Activated CD8-positive, alpha-beta memory T cell treated with anti-CD3 and anti-CD28 coated beads, Interleukin-2, amount 10 ng/mL, durations not matched to agents 7 days and 5 days (primary cell): ENCODE measurements at regions not wholly inside any gene's neighbourhood (a gene's known extent, or its start where the extent isn't known, plus 50 kb on each side); places are given as distances from the start of the nearest gene placed in this dataset.

ENCODE experiments used
- ATAC-seq: fragments of 150-1000 bp; cut with Tn5 transposase; one replicate; pipeline ENCODE4 v1.10.0; 2021; ENCODE audit warnings: moderate library complexity
- CTCF ChIA-PET: fragments of 350-600 bp; sonication (Branson Sonifier 250); formaldehyde crosslinking; loops from one replicate; lab custom pipeline; 2021; ENCODE audit warnings: antibody characterized with exemption; lab: Charles Lee
- DNase-seq: peaks from one replicate; pipeline ENCODE4 v3.0.0-alpha.2; 2020
- H3K27ac Mint-ChIP-seq: one replicate; pipeline ENCODE4 v1.8.0; 2021; ENCODE audit warnings: mild to moderate bottlenecking, mixed read lengths
- H3K27me3 Mint-ChIP-seq: one replicate; pipeline ENCODE4 v1.8.0; 2021; ENCODE audit warnings: mixed read lengths
- H3K36me3 Mint-ChIP-seq: one replicate; pipeline ENCODE4 v1.8.0; 2021; ENCODE audit warnings: mild to moderate bottlenecking, mixed read lengths
- H3K4me1 Mint-ChIP-seq: one replicate; pipeline ENCODE4 v1.8.0; 2021; ENCODE audit warnings: mixed read lengths
- H3K4me3 Mint-ChIP-seq: one replicate; pipeline ENCODE4 v1.8.0; 2021; ENCODE audit warnings: mild to moderate bottlenecking, moderate library complexity, mixed read lengths
- H3K9me3 Mint-ChIP-seq: one replicate; pipeline ENCODE4 v1.8.0; 2022; ENCODE audit warnings: low read depth, mixed read lengths

- ATAC-seq (no peak), DNase-seq (no peak)
- H3K4me3 Mint-ChIP-seq = no peak overlapping the region
- no peak overlapping the region for H3K27ac Mint-ChIP-seq
- H3K27me3 Mint-ChIP-seq = no peaks in the 10 kb centered on the region
- peaks cover 12% of the 10 kb centered on the region for H3K36me3 Mint-ChIP-seq
- no peaks in the 10 kb centered on the region for H3K9me3 Mint-ChIP-seq
- CTCF ChIA-PET = no interaction called here
- peaks cover 8% of the 10 kb centered on the region for H3K4me1 Mint-ChIP-seq
Observed at GRCh38 chr2:7943446-7943845, 738.4 kb upstream of the ID2 start.

GRCh38 chr2:7945026-7945425 lies 736.8 kb upstream of the ID2 start:
- ATAC-seq (no peak), DNase-seq (no peak)
- Mint-ChIP-seq H3K4me3 (no peak overlapping the region), H3K27me3 (no peaks in the 10 kb centered on the region), H3K9me3 (no peaks in the 10 kb centered on the region), H3K27ac (no peak overlapping the region), H3K36me3 (peaks cover 7% of the 10 kb centered on the region), H3K4me1 (no peaks in the 10 kb centered on the region)
- CTCF ChIA-PET = no interaction called here

- no peak for DNase-seq
- H3K27ac Mint-ChIP-seq = no peak overlapping the region
- no peaks in the 10 kb centered on the region for H3K9me3 Mint-ChIP-seq
- H3K36me3 Mint-ChIP-seq = peaks cover 2% of the 10 kb centered on the region
- peaks cover 2% of the 10 kb centered on the region for H3K27me3 Mint-ChIP-seq
- CTCF ChIA-PET = interaction anchor here (1.0 kb wide), 1 partner anchor 9 kb away, joined by 3 read pairs; no protein-coding TSS in a partner anchor
- ATAC-seq = no peak
- H3K4me3 Mint-ChIP-seq = no peak overlapping the region
- no peaks in the 10 kb centered on the region for H3K4me1 Mint-ChIP-seq
Observed at GRCh38 chr2:7950035-7950612, 731.7 kb upstream of the ID2 start.

DNA sequence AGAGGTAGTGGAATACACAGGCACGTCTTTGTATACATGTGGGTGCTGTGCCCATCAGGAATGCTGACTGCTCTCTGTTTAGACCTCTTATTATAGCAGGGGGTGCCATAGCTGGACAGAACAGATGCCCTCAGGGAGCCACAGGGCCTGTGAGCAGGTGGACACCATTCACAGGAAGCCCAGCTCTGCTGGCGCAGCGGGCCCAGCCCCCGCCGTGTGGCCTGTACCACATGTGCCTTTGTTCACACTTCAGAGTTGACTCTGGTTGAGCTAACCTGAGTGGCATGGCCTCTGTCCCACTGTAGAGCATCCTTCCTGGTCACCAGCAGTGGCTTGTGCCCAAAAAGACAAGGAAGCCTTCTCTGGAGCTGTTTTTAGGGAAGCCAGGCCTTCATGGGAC lies 730.9 kb upstream of the ID2 start:
- Mint-ChIP-seq H3K9me3 (no peaks in the 10 kb centered on the region), H3K4me1 (no peaks in the 10 kb centered on the region), H3K4me3 (no peak overlapping the region), H3K27me3 (peaks cover 2% of the 10 kb centered on the region), H3K36me3 (no peaks in the 10 kb centered on the region), H3K27ac (no peak overlapping the region)
- DNase-seq (no peak), ATAC-seq (no peak)
- CTCF ChIA-PET = no interaction called here

GRCh38 chr2:7951490-7951889 lies 730.4 kb upstream of the ID2 start:
- ATAC-seq = no peak
- Mint-ChIP-seq H3K4me1 (no peaks in the 10 kb centered on the region), H3K9me3 (no peaks in the 10 kb centered on the region), H3K27me3 (peaks cover 2% of the 10 kb centered on the region), H3K27ac (no peak overlapping the region), H3K4me3 (no peak overlapping the region), H3K36me3 (no peaks in the 10 kb centered on the region)
- DNase-seq = no peak
- CTCF ChIA-PET = no interaction called here

DNA sequence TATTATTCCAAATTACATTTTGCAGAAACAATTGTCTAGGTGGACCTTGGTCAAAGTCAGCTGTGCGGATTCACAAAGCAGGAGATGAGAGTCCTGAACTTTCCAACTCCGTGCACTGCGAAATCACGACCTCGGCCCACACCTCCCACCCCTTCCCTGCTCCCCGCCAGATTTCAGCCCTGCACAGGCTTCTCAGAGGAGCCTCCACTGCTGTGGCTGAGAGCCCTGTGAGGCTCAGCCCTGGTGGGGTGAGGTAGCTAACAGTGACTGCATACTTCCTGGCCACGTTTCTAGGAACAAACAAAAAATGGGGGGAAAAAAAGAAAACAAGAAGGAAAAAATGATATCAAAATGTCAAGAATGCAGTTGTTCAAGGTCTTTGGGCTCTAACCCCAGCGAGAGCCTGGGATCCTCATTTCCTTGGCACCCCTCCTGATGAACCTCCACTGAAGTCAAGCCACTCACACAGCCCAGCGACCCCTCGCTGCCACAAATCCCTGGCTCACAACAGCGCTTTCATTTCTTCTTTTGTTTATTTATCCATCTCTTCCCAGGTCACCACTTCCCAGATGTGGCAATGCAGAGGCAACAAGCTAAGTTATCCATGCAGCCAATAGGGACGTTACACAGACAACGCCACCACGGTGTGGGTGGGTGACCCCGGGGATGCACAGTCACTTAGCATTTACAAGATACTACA lies 729.7 kb upstream of the ID2 start:
- DNase-seq = no peak
- Mint-ChIP-seq H3K4me1 (no peaks in the 10 kb centered on the region), H3K36me3 (no peaks in the 10 kb centered on the region), H3K4me3 (no peak overlapping the region), H3K9me3 (no peaks in the 10 kb centered on the region), H3K27me3 (peaks cover 2% of the 10 kb centered on the region), H3K27ac (no peak overlapping the region)
- ATAC-seq = no peak
- CTCF ChIA-PET = no interaction called here

- Mint-ChIP-seq H3K9me3 (no peaks in the 10 kb centered on the region), H3K4me3 (no peak overlapping the region), H3K27me3 (peaks cover 2% of the 10 kb centered on the region), H3K27ac (no peak overlapping the region), H3K4me1 (no peaks in the 10 kb centered on the region), H3K36me3 (no peaks in the 10 kb centered on the region)
- DNase-seq = no peak
- no peak for ATAC-seq
- CTCF ChIA-PET = no interaction called here
Observed at GRCh38 chr2:7953195-7953594, 728.7 kb upstream of the ID2 start.

DNA sequence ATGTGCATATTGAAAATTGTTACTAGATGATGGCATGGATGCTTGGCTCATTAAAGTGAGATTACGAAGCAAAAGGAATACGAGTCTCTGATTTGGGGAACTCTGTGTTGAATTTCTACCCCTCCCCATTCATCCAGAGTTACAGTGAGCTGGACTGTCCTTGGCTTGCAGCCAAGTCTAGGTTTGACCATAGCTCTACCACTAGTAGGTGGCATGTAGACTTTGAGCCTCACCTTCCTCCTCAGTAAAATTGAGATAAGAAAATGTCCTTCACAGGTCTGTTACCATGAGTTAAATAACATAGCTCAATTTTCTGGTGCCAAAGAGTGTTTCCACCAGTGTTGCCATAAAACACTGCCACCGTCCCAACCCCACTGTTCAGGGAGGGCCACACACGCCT lies 727.6 kb upstream of the ID2 start:
- CTCF ChIA-PET = interaction anchor here (0.9 kb wide), 1 partner anchor 17 kb away, joined by 3 read pairs; no protein-coding TSS in a partner anchor
- no peaks in the 10 kb centered on the region for H3K36me3 Mint-ChIP-seq
- no peaks in the 10 kb centered on the region for H3K9me3 Mint-ChIP-seq
- no peak overlapping the region for H3K27ac Mint-ChIP-seq
- H3K4me1 Mint-ChIP-seq = no peaks in the 10 kb centered on the region
- peaks cover 2% of the 10 kb centered on the region for H3K27me3 Mint-ChIP-seq
- ATAC-seq (no peak), DNase-seq (no peak)
- H3K4me3 Mint-ChIP-seq = no peak overlapping the region

DNA sequence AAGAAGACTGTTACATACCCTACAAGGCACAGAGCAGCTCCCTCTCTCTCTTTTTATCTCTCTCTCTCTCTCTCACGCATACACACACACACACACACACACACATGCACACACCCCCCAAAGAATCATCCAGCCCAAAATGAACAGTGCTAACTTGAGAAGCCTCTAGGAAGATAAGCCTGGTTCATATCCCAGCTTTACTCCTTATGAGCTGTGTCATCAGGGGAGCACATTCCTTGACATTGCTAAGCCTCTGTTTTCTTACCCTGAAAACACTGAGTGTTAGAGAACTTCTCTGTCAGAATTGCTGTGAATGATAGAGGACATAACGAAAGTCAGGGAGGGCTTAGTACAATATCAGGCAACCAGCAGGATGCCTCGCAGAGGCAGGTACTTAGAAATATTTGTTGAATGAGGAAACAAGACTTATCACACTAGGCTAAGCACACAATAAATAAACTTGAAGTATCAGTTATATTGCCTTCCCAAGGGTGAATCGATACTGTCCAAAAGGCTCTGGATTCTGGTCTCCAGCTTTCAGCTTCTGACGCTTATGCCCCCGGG lies 725.6 kb upstream of the ID2 start:
- Mint-ChIP-seq H3K4me1 (no peaks in the 10 kb centered on the region), H3K36me3 (no peaks in the 10 kb centered on the region), H3K4me3 (no peak overlapping the region), H3K9me3 (no peaks in the 10 kb centered on the region), H3K27ac (no peak overlapping the region), H3K27me3 (peaks cover 2% of the 10 kb centered on the region)
- ATAC-seq (no peak), DNase-seq (no peak)
- CTCF ChIA-PET = no interaction called here

DNA sequence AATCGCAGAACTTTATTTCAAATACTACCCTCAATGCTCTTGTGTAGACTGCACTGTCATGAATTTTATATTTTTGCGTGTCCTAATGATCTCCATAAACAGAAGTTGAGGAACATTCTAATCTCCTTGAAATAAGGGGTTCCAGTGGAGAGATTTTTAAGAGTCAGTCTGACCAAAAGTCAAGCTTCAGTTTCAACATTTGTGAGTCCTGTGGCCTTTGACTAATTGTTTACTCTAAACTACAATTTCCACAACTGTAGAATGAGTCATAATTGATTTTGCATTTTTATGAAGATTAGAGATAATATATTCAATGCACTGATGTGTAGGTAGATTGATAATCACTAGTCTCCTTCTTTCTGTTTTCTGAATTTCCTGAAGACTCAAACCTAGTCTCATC lies 720.3 kb upstream of the ID2 start:
- CTCF ChIA-PET = no interaction called here
- DNase-seq = no peak
- Mint-ChIP-seq H3K4me3 (no peak overlapping the region), H3K9me3 (no peaks in the 10 kb centered on the region), H3K27ac (no peak overlapping the region), H3K4me1 (peaks cover 7% of the 10 kb centered on the region), H3K36me3 (no peaks in the 10 kb centered on the region), H3K27me3 (no peaks in the 10 kb centered on the region)
- ATAC-seq = no peak

GRCh38 chr2:7962161-7962560 lies 719.7 kb upstream of the ID2 start:
- no peaks in the 10 kb centered on the region for H3K9me3 Mint-ChIP-seq
- no peak overlapping the region for H3K4me3 Mint-ChIP-seq
- CTCF ChIA-PET = no interaction called here
- H3K36me3 Mint-ChIP-seq = no peaks in the 10 kb centered on the region
- H3K27me3 Mint-ChIP-seq = no peaks in the 10 kb centered on the region
- DNase-seq (no peak), ATAC-seq (no peak)
- H3K4me1 Mint-ChIP-seq = peaks cover 7% of the 10 kb centered on the region
- H3K27ac Mint-ChIP-seq = no peak overlapping the region

- H3K36me3 Mint-ChIP-seq = no peaks in the 10 kb centered on the region
- ATAC-seq = no peak
- no peaks in the 10 kb centered on the region for H3K27me3 Mint-ChIP-seq
- no peak overlapping the region for H3K4me3 Mint-ChIP-seq
- H3K4me1 Mint-ChIP-seq = peaks cover 7% of the 10 kb centered on the region
- no peak overlapping the region for H3K27ac Mint-ChIP-seq
- no peak for DNase-seq
- CTCF ChIA-PET = no interaction called here
- no peaks in the 10 kb centered on the region for H3K9me3 Mint-ChIP-seq
Observed at GRCh38 chr2:7963787-7964186, 718.1 kb upstream of the ID2 start.

DNA sequence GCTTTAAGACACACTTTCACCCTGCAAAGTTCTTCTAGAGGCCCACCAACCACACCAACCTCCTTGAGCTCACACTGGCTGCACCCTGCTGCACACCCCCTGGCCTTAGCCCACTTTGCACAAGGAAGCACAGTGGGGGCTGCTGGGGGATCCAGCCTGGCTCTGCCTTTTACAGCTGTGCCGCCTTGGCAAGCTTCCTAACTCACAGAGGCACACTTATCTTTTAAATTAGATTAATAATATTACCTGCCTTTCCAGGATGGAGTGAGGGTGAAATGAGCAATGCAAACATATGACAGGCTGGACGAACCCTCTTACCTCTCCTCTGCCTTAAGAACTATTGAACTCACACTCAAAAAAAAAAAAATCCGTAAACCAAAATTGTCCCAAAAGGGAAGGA lies 715.8 kb upstream of the ID2 start:
- H3K27ac Mint-ChIP-seq = no peak overlapping the region
- no peaks in the 10 kb centered on the region for H3K27me3 Mint-ChIP-seq
- H3K9me3 Mint-ChIP-seq = no peaks in the 10 kb centered on the region
- H3K36me3 Mint-ChIP-seq = no peaks in the 10 kb centered on the region
- H3K4me1 Mint-ChIP-seq = peaks cover 7% of the 10 kb centered on the region
- H3K4me3 Mint-ChIP-seq = no peak overlapping the region
- no peak for ATAC-seq
- DNase-seq = no peak
- CTCF ChIA-PET = no interaction called here

- no peak overlapping the region for H3K27ac Mint-ChIP-seq
- no peaks in the 10 kb centered on the region for H3K27me3 Mint-ChIP-seq
- CTCF ChIA-PET = no interaction called here
- no peak for ATAC-seq
- no peaks in the 10 kb centered on the region for H3K4me1 Mint-ChIP-seq
- H3K4me3 Mint-ChIP-seq = no peak overlapping the region
- no peaks in the 10 kb centered on the region for H3K36me3 Mint-ChIP-seq
- no peaks in the 10 kb centered on the region for H3K9me3 Mint-ChIP-seq
- no peak for DNase-seq
Observed at GRCh38 chr2:7967707-7968405, 714.0 kb upstream of the ID2 start.
